HepG2 (cell line): ENCODE measurements at regions not wholly inside any gene's neighbourhood (a gene's known extent, or its start where the extent isn't known, plus 50 kb on each side); places are given as distances from the start of the nearest gene placed in this dataset.

Source experiments
- ATAC-seq: fragments of 200-7000 bp; cut with Tn5 transposase; 3 replicates; pipeline ENCODE4 v1.9.1; 2020; ENCODE audit warnings: mild to moderate bottlenecking, moderate library complexity
- BruUV-seq: library from RNA; stranded (reverse); fragments of 400-500 nt; replicated peaks from 2 replicates; lab custom pipeline; 2021; lab: Mats Ljungman, UMichigan
- CTCF ChIA-PET: fragments of 300-600 bp; formaldehyde crosslinking; extraction: SDS; loops from one replicate; lab custom pipeline; 2021; ENCODE audit warnings: low total read pairs, inconsistent platforms, low intra/inter-chr PET ratio; lab: Yijun Ruan, JAX
- POLR2A ChIA-PET: fragments of 350-600 bp; sonication (Branson Sonifier 250); formaldehyde crosslinking; loops from one replicate; lab custom pipeline; 2020; ENCODE audit warnings: antibody characterized with exemption, inconsistent platforms; lab: Yijun Ruan, JAX
- DNase-seq: peaks from one replicate; pipeline ENCODE4 v3.0.0-alpha.2; 2015; ENCODE audit warnings: low spot score
- FAIRE-seq: peaks from 3 replicates; lab custom pipeline; 2011; peaks lifted over from hg19 to GRCh38; lab: Jason Lieb, UNC
- H2AFZ ChIP-seq: one replicate; pipeline ENCODE4 v1.6.1; 2011; ENCODE audit warnings: low read length, inconsistent platforms
- H3K27ac ChIP-seq: fragments of 300-600 bp; 3 replicates; pipeline ENCODE4 v1.8.0; 2011; ENCODE audit warnings: mixed run types, mild to moderate bottlenecking, mixed read lengths, low read length, inconsistent platforms; ENCODE audit not compliant: insufficient read depth; ENCODE audit errors: extremely low read length
- H3K27me3 ChIP-seq, 2 experiments: fragments of 200-600 bp in 1 of 2; 2 replicates in 1 of 2; 3 replicates in 1 of 2; pipeline versions ENCODE4 v1.6.0 to v1.8.0; 2011; ENCODE audit warnings: low read length in 2 of 2, mild to moderate bottlenecking in 2 of 2, moderate library complexity in 2 of 2, inconsistent platforms in 1 of 2; ENCODE audit not compliant: insufficient read depth in 2 of 2, control insufficient read depth in 1 of 2
- H3K36me3 ChIP-seq, 2 experiments: fragments of 200-600 bp in 1 of 2; replicated peaks in 1 of 2; 2 replicates in 1 of 2; 3 replicates in 1 of 2; pipeline versions ENCODE4 v1.5.1 to v1.8.0; 2011; ENCODE audit warnings: low read length in 2 of 2, inconsistent platforms in 1 of 2; ENCODE audit not compliant: insufficient read depth in 2 of 2, control insufficient read depth in 1 of 2
- H3K4me1 ChIP-seq: 2 replicates; pipeline ENCODE4 v1.5.1; 2012; ENCODE audit warnings: low read length, inconsistent platforms; ENCODE audit not compliant: insufficient read depth
- H3K4me2 ChIP-seq: 2 replicates; pipeline ENCODE4 v1.6.0; 2011; ENCODE audit warnings: low read depth, low read length, inconsistent platforms
- H3K4me3 ChIP-seq, 3 experiments: fragments of 200-600 bp in 1 of 3; sonication (generic), shearing (Covaris generic) in 1 of 3; replicated peaks in 1 of 3; 2 replicates each; pipeline ENCODE4 v1.5.1; 2011 to 2016; ENCODE audit warnings: low read length in 3 of 3, inconsistent platforms in 2 of 3, low read depth in 2 of 3, mild to moderate bottlenecking in 2 of 3, control low read depth in 1 of 3, mixed read lengths in 1 of 3; ENCODE audit not compliant: insufficient read depth in 1 of 3
- H3K79me2 ChIP-seq: one replicate; pipeline ENCODE4 v1.6.1; 2011; ENCODE audit warnings: low read length, inconsistent platforms; ENCODE audit not compliant: insufficient read depth
- H3K9ac ChIP-seq: 2 replicates; pipeline ENCODE4 v1.6.0; 2011; ENCODE audit warnings: mild to moderate bottlenecking, low read depth, low read length, inconsistent platforms; ENCODE audit not compliant: insufficient read depth
- H3K9me3 ChIP-seq: 2 replicates; pipeline ENCODE4 v1.5.1; 2012; ENCODE audit warnings: mild to moderate bottlenecking, low read length
- H4K20me1 ChIP-seq: 2 replicates; pipeline ENCODE4 v1.6.0; 2011; ENCODE audit warnings: inconsistent platforms, mild to moderate bottlenecking, low read length, moderate library complexity; ENCODE audit not compliant: insufficient read depth
- BORCS8-MEF2B ChIP-seq: sonication (generic); formaldehyde crosslinking; IDR thresholded peaks from 2 replicates; pipeline ENCODE4 v1.8.0; 2022; ENCODE audit warnings: mild to moderate bottlenecking, missing genetic modification reagents
- LCORL ChIP-seq, 2 experiments: fragments of 450-650 bp in 1 of 2; sonication (generic) in 1 of 2; formaldehyde crosslinking in 1 of 2; IDR thresholded peaks; 2 replicates each; pipeline versions ENCODE4 v1.5.0 to v1.6.1; 2017 to 2020; ENCODE audit warnings: antibody characterized with exemption in 1 of 2, missing genetic modification reagents in 1 of 2
- MAFK ChIP-seq, 2 experiments: IDR thresholded peaks in 1 of 2; conservative IDR thresholded peaks in 1 of 2; 2 replicates each; pipeline ENCODE4 v1.6.1; 2011; ENCODE audit warnings: improper control_type of control experiment in 2 of 2, low read length in 2 of 2
- MXI1 ChIP-seq: IDR thresholded peaks from 3 replicates; pipeline ENCODE4 v1.6.1; 2012; ENCODE audit warnings: low read depth, low read length, inconsistent platforms, borderline replicate concordance
- PHF8 ChIP-seq: sonication (generic); formaldehyde crosslinking; IDR thresholded peaks from 2 replicates; pipeline ENCODE4 v1.5.0; 2020; ENCODE audit warnings: missing genetic modification reagents
- ZNF431 ChIP-seq: sonication (generic); formaldehyde crosslinking; IDR thresholded peaks from 2 replicates; pipeline ENCODE4 v1.9.0; 2022; ENCODE audit warnings: missing genetic modification reagents, low read depth, mild to moderate bottlenecking, borderline replicate concordance
- ZNF543 ChIP-seq: sonication (generic); formaldehyde crosslinking; IDR thresholded peaks from 2 replicates; pipeline ENCODE4 v1.4.0; 2020; ENCODE audit warnings: mild to moderate bottlenecking, missing genetic modification reagents
- WGBS: methylation state at CpG from one replicate; pipeline ENCODE4 v1.1.6; 2017; ENCODE audit warnings: low lambda C conversion rate; 5-methylcytosine and 5-hydroxymethylcytosine counted together
- in situ Hi-C: cut with HindIII; loops from 2 replicates; pipeline ENCODE4 v1.10.0; 2017; ENCODE audit warnings: low pct_unique_long_range_greater_than_20kb; ENCODE audit not compliant: extremely low pct_ligation_motif_present
- intact Hi-C: fragments of 100-400 bp; cut with micrococcal nuclease; formaldehyde crosslinking; loops from one replicate; pipeline ENCODE4 v1.10.0; 2022; ENCODE audit not compliant: unreplicated experiment
- TF ChIP-seq, protein P1 (sequence below): sonication (generic); formaldehyde crosslinking; IDR thresholded peaks from 2 replicates; pipeline ENCODE4 v1.5.0; 2020; ENCODE audit warnings: mild to moderate bottlenecking, low read depth, missing genetic modification reagents, borderline replicate concordance
- TF ChIP-seq, protein P2 (sequence below): sonication (generic); formaldehyde crosslinking; IDR thresholded peaks from 2 replicates; pipeline ENCODE4 v1.9.0; 2021; ENCODE audit warnings: missing genetic modification reagents, borderline replicate concordance
- TF ChIP-seq, protein P3 (sequence below): sonication (generic); formaldehyde crosslinking; IDR thresholded peaks from 2 replicates; pipeline ENCODE4 v1.9.0; 2021; ENCODE audit warnings: missing genetic modification reagents, mild to moderate bottlenecking, borderline replicate concordance
- TF ChIP-seq, protein P4 (sequence below): sonication (generic); formaldehyde crosslinking; IDR thresholded peaks from 2 replicates; pipeline ENCODE4 v1.5.1; 2020; ENCODE audit warnings: missing genetic modification reagents, mild to moderate bottlenecking, borderline replicate concordance

DNA sequence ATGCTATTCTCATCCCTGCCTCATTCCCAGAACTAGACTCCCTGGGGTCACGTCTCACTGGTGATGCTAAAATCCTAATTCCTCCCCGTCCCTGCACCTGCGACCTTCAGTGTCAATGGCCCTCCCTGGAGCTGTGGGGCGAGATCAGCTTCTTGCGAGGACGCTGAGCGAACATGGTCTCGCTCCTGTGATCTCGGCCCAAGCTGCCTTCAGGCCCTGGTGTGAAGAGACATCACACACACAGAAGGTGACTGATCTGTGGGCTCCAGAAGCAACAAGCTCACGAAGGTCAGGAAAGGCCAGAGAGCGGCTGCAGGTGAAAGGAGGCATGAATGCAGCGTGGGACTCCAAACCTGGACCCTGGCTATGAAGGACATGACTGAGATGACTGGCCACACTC, 139.5 kb upstream of the CST7 start:
- 32% methylated on average over 12 of the region's 12 CpGs for WGBS
- no peaks in the 10 kb centered on the region for H3K4me1 ChIP-seq
- H2AFZ ChIP-seq, result no peak overlapping the region
- H3K4me2 ChIP-seq, result no peak overlapping the region
- H3K79me2 ChIP-seq, result no peaks in the 10 kb centered on the region
- POLR2A ChIA-PET, result no interaction called here
- no peak for FAIRE-seq
- H3K27me3 ChIP-seq, result peaks cover 6 to 35% of the 10 kb centered on the region in 2 experiments; a peak in 3 of 5 replicates
- no peaks in the 10 kb centered on the region for H3K36me3 ChIP-seq
- H4K20me1 ChIP-seq, result no peaks in the 10 kb centered on the region
- no peak for DNase-seq
- no peak overlapping the region for H3K9ac ChIP-seq
- CTCF ChIA-PET, result no interaction called here
- H3K4me3 ChIP-seq, result no peak overlapping the region
- no peak for ATAC-seq
- in situ Hi-C loops (no loop called here), intact Hi-C loops (no loop called here)
- no TSS peak for BruUV-seq
- TF ChIP-seq, protein P1, sequence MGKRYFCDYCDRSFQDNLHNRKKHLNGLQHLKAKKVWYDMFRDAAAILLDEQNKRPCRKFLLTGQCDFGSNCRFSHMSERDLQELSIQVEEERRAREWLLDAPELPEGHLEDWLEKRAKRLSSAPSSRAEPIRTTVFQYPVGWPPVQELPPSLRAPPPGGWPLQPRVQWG, result no peak
- TF ChIP-seq ZNF431 (no peak), BORCS8-MEF2B (CRISPR knock-in tag) (no peak), MAFK (conservative IDR thresholded peaks at IDR 0.05 in 1 of 2, IDR thresholded peaks at IDR 0.05 in 1 of 2; ENCODE audit: low read length in 2 of 2) (no peak), LCORL (IDR thresholded peaks at IDR 0.05) (no peak), LCORL (CRISPR knock-in tag; IDR thresholded peaks at IDR 0.05) (no peak), MXI1 (no peak), ZNF543 (CRISPR knock-in tag) (no peak), PHF8 (CRISPR knock-in tag) (no peak)
- TF ChIP-seq, protein P2, sequence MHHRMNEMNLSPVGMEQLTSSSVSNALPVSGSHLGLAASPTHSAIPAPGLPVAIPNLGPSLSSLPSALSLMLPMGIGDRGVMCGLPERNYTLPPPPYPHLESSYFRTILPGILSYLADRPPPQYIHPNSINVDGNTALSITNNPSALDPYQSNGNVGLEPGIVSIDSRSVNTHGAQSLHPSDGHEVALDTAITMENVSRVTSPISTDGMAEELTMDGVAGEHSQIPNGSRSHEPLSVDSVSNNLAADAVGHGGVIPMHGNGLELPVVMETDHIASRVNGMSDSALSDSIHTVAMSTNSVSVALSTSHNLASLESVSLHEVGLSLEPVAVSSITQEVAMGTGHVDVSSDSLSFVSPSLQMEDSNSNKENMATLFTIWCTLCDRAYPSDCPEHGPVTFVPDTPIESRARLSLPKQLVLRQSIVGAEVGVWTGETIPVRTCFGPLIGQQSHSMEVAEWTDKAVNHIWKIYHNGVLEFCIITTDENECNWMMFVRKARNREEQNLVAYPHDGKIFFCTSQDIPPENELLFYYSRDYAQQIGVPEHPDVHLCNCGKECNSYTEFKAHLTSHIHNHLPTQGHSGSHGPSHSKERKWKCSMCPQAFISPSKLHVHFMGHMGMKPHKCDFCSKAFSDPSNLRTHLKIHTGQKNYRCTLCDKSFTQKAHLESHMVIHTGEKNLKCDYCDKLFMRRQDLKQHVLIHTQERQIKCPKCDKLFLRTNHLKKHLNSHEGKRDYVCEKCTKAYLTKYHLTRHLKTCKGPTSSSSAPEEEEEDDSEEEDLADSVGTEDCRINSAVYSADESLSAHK (CRISPR knock-in tag), result no peak
- TF ChIP-seq, protein P3, sequence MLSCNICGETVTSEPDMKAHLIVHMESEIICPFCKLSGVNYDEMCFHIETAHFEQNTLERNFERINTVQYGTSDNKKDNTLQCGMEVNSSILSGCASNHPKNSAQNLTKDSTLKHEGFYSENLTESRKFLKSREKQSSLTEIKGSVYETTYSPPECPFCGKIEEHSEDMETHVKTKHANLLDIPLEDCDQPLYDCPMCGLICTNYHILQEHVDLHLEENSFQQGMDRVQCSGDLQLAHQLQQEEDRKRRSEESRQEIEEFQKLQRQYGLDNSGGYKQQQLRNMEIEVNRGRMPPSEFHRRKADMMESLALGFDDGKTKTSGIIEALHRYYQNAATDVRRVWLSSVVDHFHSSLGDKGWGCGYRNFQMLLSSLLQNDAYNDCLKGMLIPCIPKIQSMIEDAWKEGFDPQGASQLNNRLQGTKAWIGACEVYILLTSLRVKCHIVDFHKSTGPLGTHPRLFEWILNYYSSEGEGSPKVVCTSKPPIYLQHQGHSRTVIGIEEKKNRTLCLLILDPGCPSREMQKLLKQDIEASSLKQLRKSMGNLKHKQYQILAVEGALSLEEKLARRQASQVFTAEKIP (CRISPR knock-in tag), result no peak
- TF ChIP-seq, protein P4, sequence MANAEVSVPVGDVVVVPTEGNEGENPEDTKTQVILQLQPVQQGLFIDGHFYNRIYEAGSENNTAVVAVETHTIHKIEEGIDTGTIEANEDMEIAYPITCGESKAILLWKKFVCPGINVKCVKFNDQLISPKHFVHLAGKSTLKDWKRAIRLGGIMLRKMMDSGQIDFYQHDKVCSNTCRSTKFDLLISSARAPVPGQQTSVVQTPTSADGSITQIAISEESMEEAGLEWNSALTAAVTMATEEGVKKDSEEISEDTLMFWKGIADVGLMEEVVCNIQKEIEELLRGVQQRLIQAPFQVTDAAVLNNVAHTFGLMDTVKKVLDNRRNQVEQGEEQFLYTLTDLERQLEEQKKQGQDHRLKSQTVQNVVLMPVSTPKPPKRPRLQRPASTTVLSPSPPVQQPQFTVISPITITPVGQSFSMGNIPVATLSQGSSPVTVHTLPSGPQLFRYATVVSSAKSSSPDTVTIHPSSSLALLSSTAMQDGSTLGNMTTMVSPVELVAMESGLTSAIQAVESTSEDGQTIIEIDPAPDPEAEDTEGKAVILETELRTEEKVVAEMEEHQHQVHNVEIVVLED (CRISPR knock-in tag), result no peak
- no peak overlapping the region for H3K27ac ChIP-seq
- no peaks in the 10 kb centered on the region for H3K9me3 ChIP-seq
